HG03159 (cell line): ENCODE measurements at regions not wholly inside any gene's neighbourhood (a gene's known extent, or its start where the extent isn't known, plus 50 kb on each side); places are given as distances from the start of the nearest gene placed in this dataset.

Experiments used
- ATAC-seq: cut with Tn5 transposase; IDR thresholded peaks from one replicate; pipeline ENCODE4 v1.9.1; 2021; ENCODE audit warnings: mild to moderate bottlenecking, moderate library complexity; ENCODE audit not compliant: unreplicated experiment

GRCh38 chr4:144456196-144456595 lies 189.8 kb upstream of the HHIP start:
- ATAC-seq: no peak

DNA sequence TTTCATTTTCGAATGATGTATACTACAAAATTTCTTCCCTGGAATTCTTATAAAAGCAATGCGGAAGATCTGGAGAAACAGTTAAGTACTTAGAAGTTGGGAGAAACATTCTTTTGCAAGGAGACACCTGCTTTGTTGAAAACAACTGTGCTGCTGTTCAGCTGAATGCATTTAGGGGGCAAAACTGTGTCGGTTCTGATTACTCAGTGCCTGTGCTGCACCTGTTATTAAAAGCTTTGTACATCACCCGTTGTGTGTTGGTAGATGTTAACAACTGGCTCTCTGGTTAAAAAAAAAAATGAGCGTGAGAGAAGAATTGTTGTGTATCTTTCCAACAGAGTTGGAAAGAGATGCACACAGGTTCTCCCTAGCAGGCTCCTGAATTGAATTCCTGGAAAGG lies 184.1 kb upstream of the HHIP start:
- no peak for ATAC-seq

GRCh38 chr4:144463236-144463635 lies 182.7 kb upstream of the HHIP start:
- ATAC-seq: no peak

- ATAC-seq: no peak
These were observed 182.1 kb upstream of the HHIP start for GRCh38 chr4:144463896-144464295.

GRCh38 chr4:144465546-144465945 lies 180.4 kb upstream of the HHIP start:
- ATAC-seq: no peak

- ATAC-seq: no peak
These were observed 165.9 kb upstream of the HHIP start for GRCh38 chr4:144480068-144480467.

DNA sequence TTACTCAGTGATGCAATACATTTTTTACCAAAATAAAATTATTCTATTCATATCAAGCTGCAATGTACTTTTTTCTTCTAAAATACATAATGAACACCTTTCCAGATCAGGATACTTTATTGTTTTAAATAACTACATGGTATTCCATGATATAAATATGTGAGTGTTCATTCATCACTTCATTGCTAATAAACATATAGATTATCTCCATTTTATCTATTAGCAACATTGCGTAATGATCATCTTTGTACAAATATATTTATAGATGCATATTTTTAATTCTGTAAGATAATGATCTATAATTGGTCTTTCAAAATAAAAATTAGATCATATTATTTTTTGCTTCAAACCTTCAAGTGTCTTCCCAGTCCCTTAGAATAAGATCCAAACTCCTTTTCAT lies 156.1 kb upstream of the HHIP start:
- no peak for ATAC-seq

DNA sequence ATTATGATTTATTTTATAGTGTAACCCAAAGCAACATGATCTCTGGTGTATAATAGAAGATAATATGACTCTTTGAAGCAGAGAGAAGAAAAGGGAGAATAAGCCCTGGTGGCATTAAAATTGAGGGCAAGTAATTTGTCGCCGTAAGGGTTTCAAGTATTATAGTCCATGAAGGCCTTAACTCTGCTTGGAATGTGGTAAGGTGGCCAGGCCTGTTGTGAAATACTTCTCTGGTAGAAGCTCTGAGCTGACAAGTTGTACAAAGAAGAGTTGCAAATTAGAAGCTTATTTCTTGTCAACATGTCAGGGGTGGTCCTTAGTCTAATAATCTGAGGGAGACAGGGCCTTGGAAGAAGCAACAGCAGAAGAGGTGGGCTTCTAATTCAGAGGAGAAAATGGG lies 151.7 kb upstream of the HHIP start:
- no peak for ATAC-seq

DNA sequence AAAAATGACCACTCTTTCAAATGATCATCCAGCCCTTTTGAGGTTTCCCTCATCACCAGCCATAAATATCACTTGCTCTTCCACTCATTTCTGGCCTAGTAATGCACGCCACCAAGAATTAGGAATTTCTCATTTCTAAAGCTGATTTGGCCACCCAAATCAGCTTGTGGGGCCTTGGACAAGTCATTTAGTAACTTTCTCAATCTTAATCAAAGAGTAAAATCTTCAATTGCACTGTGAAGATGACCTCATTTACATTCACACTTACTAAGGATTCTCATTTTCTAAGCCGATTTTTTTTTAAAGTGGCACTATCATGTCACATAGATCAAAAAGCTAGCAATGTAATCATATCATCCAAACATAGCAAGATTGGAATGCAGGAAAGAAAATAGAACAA lies 150.0 kb upstream of the HHIP start:
- no peak for ATAC-seq

DNA sequence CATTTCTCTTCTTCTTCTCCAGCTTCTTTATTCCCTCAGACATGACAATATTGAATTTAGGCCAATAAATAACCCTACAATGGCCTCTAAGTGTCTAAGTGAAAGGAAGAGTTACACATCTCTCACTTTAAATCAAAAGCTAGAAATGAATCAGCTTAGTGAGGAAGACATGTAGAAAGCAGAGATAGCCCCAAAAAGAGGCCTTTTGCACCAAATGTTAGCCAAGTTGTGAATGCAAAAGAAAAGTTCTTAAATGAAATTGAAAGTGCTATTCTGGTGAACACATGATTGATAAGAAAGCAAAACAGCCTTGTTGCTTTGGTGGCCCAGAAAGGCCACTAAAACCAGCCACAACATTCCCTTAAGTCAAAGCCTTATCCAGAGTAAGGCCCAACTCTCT lies 146.2 kb upstream of the HHIP start:
- ATAC-seq: peak; percentile 64

DNA sequence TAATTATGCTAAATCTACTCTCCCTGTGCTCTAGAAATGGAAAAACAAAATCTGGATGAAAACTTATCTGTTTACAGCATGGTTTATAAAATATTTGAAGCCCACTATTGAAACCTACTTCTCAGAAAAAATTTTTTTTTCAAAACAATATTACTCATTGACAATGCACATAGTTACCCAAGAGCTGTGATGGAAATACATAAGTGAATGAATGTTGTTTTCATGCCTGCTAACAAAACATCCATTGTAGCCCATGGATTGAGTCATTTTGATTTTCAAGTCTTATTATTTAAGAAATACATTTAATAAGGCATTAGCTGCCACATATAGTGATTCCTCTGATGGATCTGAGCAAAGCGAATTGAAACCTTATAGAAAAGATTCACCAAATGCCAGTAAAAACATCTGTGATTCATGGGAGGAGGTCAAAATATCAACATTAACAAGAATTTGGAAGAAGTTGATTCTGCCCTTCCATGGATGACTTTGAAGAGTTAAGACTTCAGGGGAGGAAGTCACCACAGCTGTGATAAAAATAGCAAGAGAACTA lies 144.7 kb upstream of the HHIP start:
- ATAC-seq: no peak

- ATAC-seq: no peak
These were observed 141.1 kb upstream of the HHIP start for GRCh38 chr4:144504883-144505282.

DNA sequence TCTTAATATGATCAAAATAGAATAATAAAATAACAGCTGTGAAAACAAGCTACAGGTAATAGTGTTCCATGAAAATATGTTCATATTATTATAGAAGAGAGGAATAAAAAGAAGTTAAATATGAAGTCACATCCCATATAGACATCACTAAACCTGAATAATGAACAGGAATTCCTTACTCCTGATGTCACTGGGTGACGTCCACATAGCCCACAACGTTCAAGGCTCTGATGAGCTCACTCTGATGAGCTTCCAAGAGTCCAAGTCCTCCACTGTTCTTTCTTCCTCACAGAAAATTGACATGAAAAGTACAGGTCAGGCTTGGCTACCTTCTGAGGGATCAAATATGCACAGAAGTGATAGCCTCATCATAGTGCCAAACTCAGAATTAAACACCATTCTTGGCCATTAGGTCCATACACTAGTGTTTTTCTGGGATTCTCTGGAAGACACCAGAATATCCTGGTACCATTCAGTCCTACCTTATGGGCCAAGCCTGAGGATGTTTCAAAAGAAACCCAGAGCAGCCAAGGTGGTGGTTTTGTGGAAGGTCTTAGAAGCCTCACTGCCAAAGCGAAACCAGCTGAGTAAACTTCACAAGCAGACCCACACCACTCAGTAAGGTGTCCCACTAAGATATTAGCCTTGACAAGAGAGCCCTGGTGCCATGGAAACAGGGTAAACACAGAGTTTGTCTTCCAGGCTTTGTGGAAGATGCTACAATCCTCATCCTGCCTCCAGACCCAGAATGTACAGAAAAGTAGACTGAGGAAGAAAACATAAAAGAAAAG lies 138.4 kb upstream of the HHIP start:
- ATAC-seq: no peak

DNA sequence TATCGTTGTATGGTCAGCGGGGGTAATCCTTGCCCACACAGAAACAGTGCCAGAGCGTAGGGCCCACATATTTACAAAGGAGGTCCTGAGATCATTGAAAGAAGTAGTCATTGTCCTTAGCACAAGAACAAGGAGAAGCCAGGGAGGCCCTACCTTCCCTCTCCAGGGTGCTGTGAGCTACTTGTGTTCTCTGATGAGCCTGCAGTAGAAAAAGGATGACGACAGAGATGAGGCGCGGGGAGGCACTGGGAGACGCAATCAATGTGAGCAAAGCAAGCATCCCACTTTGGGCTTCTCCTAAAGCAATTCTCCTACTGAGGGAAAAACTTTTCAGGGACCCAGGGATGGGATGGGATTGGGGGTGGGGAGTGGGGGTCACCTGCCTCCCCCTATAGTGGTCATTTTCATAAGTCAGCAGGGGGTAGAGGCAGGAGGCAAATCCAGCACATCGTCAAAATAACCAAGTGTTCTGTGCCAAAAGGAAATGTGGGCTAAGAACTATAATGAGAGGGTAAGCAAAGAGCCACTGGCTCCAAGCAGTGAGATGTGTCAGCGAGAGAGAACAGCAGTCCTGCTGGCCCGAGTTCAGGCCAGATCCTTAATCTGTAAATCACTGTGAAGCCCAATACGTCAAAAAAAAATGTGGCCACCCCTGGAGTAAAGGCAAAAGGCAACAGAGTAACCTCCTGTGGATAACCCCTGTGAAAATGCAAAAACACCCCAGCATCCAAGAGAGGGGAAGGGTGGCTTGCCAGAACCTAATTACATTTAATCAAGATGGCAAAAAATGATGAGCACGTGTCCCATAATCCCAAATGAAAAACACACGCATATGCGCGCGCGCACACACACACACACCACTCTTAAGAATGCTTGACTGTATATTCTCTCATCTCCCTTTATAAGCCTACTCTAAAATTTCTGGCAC lies 136.6 kb upstream of the HHIP start:
- ATAC-seq: no peak

DNA sequence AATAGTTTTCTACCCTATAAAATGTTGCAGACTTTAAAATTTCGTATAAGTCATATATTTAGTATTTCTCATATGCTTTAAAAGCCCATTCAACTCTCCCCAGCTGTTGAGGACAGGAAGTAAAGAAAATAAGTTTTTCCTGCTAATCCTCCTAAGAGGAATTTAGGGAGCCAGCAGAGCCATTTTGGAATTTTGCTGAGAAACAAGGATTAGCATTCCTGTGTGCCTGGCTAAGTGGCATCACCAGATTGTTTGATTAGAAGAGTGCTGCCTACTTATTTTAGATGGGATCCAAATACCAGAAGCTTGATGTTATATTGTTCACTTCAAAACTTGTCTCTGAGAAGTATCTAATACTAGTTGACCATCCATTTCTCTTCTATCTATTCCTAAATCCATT lies 131.2 kb upstream of the HHIP start:
- no peak for ATAC-seq

- ATAC-seq: no peak
These were observed 127.6 kb upstream of the HHIP start for GRCh38 chr4:144518181-144518895.

- no peak for ATAC-seq
These were observed 114.1 kb upstream of the HHIP start for GRCh38 chr4:144531841-144532240.

DNA sequence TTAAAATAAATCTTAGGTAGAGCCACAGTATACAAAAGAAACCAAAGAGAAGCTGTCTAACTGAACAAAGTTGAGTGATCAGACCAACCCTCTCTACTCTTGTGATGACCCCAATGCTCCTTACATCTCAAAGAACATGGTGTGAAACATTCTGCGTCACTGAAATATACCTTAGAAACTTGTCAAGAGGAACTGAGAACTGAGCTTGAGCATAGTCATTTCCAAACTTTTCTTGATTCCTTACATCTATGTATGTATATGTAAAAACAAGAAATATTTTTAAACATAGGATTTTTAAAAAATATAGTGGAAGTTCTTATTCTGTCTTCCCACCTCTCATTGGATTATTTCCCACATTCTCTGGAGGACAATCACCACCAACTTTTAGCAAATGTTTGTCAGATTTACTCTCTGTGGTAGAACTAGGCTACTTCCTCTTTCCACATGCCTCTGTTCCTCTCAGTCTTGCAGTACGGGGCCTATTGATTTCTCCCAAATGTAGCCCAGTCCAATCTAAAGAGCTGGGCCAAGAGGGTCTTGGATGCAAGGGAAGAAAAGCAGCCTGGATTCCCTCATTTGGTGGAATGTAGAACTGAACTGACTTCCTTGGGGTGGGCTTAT lies 98.2 kb upstream of the HHIP start:
- ATAC-seq: peak; percentile 99

GRCh38 chr4:144556636-144557035 lies 89.3 kb upstream of the HHIP start:
- ATAC-seq: no peak

DNA sequence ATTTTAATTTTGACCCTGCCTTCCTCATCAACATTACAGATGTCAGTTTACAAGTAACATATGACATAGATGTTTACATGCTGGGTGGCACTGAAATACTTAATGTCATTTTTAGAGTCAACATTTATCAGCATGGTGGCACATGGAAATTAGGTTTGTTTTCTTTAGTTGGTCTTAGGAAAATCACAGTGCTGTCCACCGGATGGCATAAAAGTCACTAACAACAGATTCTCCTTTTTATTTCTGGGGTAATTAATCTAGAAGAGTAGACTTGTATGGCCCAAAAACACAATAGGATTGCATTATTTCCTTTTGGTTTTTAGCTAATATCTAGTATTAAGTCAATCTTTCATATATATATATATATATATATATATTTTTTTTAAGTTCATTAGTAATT lies 88.6 kb upstream of the HHIP start:
- ATAC-seq: no peak
